ENCODE measurements at regions not wholly inside any gene's neighbourhood (a gene's known extent, or its start where the extent isn't known, plus 50 kb on each side); places are given as distances from the start of the nearest gene placed in this dataset.
A peak's percentile ranks its signal among the peaks of the same experiment; 100 is the strongest.

DNA sequence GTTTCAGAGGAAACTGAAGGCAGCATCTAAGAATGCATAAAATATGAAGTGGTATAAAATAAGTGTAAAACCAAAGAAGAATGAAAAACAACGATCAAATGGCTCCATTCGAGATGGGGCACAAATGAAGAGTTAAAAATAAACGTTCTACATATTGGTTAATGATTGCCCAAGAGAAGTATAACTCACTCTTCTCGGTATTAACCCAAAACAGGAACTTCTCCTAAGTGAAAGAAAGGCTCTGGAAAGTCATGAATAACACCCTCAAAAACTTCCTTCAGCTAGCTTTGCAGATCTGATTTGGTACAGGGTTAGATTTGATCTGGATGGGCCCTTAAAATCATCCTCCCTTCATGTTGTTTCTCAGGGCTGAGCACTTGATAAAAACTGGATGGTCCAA lies 94.3 kb upstream of the ADO start:
- DNase-seq (ENCODE audit: low spot score), result peak; percentile 4

DNA sequence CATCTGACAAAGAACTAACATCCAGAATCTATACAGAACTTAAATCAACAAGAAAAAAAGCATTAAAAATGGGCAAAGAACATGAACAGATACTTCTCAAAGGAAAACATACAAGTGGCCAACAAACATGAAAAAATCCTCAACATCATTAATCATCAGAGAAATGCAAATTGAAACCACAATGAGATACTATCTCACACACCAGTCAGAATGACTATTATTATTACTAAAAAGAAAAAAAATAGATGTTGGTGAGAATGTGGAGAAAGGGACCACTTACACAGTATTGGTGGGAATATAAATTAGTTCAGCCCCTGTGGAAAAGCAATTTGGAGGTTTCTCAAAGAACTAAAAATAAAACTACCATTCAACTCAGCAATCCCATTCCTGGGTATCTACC lies 89.1 kb upstream of the ADO start:
- DNase-seq (ENCODE audit: low spot score), result no peak

DNA sequence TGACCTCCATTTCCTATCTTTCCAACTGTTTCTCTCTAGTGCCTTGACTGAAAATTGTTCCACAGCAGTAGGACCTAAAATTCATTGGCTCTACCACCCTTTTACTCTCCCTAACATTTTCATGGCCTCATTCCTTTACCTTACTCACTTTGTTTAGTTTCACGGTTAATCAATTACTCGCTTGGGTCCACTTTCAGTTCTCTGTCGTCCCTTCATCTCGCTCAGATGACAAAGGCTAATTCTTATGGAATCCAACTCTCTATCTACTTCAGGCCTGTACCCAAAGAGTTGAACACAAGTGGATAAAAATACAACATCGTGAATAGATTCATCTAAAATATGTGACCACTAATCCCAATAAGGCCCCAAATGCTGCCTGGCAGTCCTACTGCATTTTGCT lies 85.9 kb upstream of the ADO start:
- DNase-seq (ENCODE audit: low spot score), result peak; percentile 23

DNA sequence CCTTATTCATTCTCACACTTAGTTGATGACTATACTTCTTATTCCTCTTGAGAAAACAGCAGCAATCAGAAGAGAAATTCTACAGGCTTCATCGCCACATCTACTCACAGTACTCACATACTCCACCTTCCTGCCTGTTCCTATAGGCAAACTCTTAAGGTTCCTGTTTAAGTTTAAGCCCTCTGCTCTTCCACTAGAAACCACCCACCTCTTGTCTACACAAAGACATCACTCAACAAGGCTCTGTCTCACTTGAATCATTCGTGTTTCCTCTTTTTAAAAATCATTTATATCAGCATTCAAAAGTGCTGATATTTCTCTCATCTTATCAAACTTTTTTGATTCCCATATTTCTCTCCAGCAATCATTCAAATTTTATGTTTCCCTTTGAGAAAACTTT lies 85.5 kb upstream of the ADO start:
- DNase-seq (ENCODE audit: low spot score), result no peak

DNA sequence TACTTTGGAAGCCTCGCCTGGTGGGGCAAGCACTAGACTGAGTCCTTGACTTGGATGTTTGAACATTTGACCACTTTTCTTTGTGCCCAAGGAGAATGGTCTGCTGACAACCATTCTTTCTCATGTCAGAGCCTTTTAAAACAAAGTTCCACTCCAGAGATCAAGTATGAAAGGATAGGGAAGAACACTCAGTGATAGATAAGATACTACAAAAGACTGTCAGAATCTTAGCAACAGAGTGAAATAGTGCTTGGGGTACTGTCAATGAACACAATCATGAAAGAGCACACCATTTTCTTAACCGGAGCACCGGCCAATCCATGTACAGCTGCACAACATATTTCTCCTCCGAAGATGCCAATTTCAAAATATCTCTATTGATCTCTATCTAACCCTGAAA lies 82.8 kb upstream of the ADO start:
- no peak for DNase-seq (ENCODE audit: low spot score)

DNA sequence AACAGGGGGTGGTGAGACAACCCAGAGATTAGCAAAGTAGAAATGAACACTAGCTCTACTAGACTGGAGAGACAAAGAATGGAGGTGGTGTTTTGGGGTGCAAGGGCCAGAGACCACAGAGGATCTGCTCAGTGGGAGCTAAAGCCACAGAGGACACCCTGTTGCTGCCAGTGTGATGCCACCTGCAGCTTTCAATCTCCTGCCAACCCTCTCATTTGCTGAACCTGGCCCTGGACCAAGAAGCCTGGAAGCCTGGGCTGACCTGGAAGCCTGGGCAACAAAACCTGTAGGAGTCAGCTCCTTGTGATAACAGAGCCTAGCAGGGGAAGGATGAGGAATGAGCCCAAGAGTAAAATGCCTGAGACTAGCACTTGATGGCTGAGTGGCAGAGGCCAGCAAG lies 81.1 kb upstream of the ADO start:
- no peak for DNase-seq (ENCODE audit: low spot score)

DNA sequence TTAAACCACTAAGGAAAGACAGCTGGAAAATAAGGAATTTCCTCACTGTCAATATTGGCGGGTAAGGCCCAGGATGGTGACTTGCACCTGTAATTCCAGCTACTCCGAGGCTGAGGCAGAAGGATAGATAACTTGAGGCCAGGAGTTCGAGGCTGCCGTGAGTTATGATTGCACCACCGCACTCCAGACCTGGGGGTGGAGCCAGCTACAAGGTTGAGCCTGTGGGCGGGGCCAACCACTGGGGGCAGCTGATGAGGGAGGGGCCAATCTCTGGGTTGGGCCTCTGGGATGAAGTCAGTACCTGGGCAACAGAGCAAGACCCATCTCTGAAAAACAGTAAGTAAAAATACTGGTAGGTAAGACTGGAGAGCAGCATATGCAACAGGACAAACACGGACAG lies 80.1 kb upstream of the ADO start:
- no peak for DNase-seq (ENCODE audit: low spot score)

DNA sequence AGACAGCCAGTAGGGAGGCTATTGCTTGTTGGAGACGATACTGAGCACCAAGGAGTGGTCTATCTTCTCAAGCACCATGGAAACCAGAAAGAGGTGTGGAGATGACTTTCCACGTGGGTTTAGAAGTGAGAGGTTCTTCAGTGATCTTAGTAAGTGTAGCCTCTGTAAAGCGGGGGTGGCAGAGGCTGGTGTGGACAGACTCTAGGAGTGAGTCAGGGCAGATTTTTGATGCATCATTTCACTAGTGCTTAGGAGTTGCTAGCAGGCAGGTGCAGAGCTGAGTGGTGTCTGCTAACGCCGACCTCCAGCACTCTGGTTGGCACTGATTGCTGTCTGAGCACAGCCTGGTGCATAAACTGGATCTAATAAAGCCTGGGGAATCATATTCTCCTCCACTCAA lies 78.4 kb upstream of the ADO start:
- DNase-seq (ENCODE audit: low spot score), result peak; percentile 60

DNA sequence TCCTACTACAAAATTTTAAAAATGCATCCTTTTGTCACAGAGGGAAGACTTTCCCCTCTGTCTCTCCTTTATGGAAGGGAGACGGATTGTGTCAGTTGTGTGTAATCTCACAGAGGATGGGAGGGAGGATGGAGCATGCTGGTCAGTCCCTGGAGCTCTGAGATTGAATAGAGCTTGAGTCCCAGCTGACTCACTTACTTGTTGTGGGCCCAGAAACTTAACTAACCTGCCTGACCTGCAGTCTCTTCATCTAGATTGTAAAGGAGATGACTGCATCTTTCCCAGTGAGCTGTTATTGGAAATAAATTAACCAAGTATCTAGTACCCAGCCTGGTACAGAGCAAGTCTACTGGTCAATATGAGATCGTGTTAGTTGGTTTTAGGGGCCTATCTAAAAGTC lies 77.9 kb upstream of the ADO start:
- DNase-seq (ENCODE audit: low spot score), result peak; percentile 20

DNA sequence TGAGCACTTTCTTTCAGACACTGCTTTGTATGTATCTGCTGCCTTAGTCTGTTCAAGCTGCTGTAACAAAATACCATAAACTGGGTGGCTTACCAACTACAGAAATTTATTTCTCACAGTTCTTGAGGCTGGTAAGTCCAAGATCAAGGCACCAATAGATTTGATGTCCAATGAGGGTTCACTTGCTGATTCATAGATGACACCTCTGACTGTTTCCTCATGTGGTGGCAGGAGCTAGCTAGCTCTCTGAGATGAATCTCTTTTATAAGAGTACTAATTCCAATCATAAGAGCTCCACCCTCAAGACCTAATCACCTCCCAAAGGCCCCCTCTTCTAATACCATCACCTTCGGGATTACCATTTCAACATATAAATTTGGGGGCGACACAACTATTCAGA lies 76.6 kb upstream of the ADO start:
- no peak for DNase-seq (ENCODE audit: low spot score)

DNA sequence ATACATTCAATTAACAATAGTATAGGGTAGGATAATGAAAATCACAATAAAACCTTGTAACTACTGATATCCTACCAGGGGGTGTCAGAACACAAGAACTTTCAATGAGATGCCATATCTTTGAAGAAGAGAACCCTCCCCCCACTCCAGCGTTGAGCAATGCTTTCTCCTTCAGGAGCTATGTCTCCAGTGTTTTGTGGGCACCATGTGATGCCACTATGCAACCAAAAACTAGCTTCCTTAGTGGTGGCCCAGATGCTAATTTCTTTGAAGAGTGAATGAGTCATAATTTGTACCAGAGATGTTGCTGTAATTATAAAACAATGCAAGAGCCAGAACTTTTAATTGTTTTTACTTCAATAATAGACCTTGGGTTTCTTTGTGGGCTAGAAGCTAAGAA lies 76.0 kb upstream of the ADO start:
- no peak for DNase-seq (ENCODE audit: low spot score)

DNA sequence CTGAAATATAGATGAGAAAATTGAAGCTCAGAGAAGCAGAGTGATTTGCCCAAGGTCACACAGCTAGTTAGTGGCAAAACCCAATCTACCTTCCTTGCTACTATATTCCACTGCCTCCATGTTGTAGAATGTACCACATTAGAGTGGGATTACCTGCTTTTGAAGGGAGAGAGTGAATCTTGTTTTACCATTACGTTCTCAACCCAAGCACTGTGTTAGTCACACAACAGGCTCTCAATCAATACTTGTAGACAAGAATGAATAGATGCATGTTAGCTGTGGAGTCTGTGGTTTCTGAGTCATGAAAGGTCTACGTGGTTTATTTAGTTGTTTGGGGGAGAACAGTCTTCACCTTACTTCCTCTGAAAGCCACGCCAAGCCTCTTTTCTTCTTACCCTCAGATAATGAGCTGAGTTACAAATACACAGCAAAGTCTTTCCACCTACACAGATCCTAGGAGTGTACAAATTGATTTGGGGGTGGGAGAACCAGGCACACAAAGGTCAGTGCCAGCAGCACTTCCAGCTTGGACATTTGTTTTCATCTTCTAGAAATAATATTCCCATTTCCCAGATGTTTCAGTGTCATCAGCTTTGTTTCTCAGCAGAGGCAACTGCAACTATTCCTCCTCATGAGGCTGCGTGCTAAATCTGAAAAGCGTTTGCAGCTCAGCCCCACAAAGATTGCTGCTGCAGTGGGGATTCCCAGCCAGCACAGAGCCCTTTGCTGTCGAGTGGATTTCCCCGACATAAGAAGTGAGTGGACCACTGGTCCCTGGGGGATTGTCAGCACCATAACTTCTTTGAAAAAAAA lies 71.5 kb upstream of the ADO start:
- DNase-seq (ENCODE audit: low spot score), result peak; percentile 89

DNA sequence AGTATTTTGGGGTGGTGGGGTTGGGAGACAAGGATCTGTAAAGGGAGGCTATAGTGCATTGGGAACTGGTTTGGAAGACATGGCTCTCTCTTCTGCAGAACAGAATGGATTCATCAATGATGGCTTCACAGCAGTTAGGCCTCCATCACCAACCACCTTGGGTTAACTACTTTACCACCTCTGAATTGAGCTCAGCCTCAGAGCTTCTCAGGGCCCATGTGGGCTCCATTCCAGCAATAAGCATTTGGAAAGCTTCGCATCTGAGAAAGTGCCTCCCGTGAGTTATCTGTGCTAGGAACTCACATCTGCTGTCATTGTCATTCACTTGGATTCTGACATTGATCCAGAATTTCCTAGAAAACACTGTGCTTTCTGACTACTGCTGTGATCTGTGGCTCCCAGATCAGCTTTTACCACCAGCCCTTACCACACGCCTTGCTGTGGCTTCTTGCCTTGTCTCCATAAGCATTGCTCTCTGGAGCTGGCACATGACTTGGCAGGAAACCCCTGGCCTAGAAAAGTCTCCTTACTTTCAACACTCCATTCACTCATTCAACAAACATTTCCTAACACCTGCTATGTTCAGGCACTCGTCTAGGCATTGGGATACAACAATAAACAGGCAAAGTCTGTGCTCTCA lies 70.7 kb upstream of the ADO start:
- no peak for DNase-seq (ENCODE audit: low spot score)

DNA sequence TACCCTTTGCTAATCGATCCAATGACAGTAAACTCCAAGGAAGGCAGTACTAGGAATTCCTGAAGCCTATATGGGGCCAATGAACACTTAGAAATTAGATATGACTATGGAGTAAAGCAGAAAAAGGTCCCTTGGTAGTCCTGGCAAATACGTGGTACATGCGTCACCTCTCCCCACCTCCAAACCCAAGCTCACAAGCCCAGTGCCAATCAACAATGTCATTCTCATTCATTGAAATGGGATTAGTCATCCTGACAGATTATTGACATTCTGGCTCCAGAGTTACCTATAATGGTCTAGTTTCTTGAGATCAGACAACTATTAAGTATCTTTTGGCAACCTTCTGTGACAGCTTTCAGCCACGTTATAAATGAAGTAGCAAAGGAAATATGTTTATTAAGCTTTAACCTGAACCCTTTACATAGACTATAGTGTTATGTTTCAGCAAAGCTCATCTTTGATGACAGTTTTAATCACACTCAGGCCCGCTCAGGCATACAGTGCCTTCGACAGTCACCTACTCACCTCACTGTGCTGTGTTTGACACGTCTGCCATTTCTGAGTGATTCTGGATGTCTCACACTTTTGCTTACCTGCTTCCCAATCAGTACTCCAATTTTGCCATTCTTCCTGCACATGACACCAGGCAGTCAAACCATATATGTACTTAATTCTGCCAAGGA lies 69.6 kb upstream of the ADO start:
- DNase-seq (ENCODE audit: low spot score), result peak; percentile 40

DNA sequence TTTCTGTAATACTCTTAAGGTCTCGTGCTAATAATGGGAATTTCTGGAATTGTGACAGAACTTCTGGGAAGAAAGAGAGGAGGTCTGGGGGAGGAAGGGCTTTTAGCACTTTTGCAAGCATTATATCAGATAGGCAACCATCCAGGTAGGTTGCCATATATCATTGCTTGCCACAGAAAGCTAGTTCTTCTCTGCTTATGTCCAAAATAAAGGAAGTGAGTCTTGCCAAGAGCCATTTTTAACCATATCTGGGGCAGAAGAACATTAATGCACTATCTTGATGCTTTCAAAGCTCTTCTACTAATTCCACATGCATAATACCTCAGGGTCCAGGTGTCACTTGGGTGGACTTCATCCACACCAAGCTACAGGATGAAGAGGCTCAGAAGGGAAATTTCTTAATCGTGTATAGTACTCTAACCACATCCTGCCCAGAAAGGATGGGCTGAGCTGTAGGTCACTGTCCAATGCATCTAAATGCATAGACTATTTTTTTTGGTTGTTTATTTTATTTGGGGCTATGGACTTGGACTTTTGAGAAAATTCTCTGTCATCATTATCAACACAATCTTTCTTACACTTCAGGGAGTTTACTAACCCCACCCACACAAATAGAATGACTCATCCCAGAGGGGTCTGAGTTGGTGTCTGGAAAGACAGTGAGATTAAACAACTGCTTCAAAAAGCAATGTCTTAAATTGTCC lies 68.9 kb upstream of the ADO start:
- DNase-seq (ENCODE audit: low spot score), result peak; percentile 49

DNA sequence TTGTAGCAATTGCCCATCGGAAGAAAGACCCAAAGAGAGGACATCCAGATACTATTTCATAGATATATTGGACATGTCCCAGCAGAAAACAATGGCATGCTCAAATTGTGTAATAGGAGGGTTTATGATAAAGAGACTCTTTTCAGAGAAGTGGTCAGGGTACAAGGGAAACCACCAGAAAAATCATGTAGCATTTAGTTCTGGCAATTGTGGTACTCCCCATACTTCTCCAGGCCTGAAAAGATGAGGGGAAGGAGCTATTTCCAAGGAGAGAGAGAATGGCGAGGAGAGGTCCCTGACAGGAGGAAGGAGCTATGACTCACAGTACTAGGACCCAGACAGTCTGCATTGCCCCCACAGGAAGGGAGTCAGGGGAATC lies 68.4 kb upstream of the ADO start:
- DNase-seq (ENCODE audit: low spot score), result no peak

DNA sequence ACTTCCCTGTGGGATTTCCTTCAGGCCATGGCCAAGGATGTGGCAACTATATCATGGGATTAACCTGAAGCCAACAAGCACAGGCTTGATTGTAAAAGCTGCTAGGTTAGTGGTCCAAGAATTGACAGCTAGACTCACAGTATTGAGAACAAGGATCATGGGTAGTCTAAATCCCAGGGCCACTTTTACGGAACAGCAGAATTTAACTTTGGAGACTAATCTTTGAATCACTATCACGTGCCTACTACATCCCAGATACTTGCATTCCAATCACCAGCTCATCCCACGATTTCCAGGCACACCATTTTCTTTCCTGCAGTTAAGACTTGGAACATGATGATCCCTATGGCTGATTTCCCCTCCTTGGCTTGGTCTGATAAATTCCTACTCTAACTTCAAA lies 65.6 kb upstream of the ADO start:
- DNase-seq (ENCODE audit: low spot score), result peak; percentile 78

DNA sequence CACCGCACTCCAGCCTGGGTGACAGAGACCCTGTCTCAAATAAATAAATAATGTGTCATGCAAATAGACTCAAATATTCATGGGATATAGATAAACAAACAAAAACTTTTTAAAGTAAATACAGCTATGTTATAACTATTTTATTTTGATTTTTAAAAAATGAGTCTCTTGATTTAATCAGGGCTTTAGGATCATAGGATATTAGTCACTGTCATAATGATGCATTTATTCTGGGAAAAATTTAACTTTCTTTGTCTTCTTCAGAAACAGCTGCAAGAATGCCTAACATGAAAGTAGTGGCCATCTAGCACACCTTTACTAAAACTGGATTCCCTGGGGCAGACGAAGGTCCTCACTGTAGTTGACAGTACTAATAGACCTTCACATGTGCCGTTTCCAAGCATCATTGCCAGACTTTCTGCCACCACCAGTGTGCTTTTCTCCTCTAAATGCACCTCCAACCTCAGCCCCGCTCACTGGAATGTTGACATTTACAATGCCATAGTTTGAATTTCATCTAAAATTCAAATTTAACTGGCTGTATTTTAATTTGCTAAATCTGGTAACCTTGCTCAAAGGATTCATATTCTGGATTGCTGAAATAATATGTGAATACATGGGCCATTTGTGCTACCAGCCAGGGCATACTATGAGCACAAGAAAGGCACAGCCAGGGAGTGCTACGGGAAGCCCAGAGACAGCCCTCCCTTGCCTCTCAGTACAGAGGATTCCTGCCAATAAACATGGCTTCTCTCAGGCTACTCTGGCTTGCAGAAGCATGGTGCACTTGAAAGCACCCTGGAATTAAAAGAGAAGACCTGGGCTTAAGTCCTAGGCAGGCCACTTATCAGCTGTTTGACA lies 63.4 kb upstream of the ADO start:
- no peak for DNase-seq (ENCODE audit: low spot score)

DNA sequence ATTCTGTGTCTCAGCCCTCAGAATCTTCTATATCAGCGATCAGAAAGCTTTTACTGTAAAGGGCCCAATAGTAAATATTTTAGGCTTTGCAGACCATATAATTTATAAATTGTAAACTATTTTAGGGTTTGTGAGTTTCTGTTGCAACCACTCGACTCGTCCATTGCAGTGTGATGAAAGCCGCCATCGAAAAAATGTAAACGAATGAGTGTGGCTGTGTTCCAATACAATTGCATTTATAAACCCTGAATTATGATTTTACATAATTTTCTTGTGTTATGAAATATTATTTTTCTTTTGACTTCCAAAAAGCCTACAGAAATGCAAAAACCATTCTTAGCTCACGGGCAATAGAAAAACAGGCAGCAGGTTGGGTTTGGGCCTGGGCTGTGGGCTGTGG lies 62.5 kb upstream of the ADO start:
- DNase-seq (ENCODE audit: low spot score), result no peak

DNA sequence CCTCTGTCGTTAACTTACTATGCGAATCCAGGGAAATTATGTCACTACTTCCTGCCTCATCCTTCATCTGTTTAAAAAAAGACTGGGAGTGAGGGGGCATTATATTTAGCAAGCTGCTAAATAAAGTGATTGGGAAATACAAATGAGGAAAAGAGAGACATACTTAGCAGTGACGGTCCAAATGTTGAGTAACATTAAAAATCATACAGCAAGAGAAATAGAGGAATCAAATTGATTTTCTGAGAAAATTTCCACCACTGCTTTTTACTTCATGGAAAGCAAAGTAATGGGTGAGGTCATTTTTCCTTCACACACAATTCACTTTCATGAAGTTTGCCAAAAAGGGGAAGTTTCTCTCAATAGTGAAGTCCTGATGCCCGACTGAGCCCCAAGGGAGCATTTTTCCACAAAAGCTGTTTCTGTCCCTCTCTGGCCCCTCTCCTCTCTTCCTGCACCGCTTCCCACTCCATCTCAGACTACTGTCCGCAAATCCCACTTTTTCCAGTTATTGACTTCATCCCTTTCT lies 61.9 kb upstream of the ADO start:
- DNase-seq (ENCODE audit: low spot score), result no peak

DNA sequence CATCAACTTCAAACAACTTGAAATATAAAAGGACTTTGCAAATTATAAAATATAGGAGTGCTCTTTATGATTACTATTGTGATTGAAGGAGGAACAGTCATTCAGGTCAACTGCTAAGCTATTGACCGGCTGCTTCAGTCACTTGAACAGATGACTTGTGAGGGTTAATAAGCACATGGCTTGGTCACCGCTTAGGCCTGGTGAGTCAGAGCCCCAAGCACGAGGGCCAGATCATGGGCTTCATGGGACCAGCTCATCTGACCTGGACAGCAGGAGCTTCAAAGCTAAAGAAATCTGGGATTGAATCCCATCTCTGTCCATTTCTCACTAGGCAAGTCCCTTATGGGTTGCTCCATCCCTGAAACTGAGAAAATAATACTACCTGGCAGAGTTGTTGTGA lies 60.4 kb upstream of the ADO start:
- DNase-seq (ENCODE audit: low spot score), result peak; percentile 76

DNA sequence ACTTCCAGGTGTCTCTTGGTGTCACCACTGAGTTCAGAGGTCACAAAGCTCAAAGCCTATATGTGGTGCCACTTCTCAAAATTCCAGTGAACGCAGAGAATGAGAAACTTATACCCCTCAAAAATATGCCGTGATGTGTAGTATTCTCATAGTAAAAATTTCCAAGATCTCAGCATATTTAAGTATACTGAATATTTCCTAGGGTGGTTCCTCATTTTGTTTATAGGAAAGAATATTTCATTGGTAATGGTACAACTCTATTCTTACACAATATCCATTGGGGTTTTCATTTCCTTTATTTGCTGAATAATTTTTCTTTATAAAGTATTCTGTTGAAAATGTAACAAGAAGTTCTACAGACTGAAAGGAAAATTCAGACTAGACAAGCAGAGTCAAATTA lies 58.9 kb upstream of the ADO start:
- DNase-seq (ENCODE audit: low spot score), result no peak
